Type B pancreatic cell (in vitro differentiated cells): ENCODE measurements at regions not wholly inside any gene's neighbourhood (a gene's known extent, or its start where the extent isn't known, plus 50 kb on each side); places are given as distances from the start of the nearest gene placed in this dataset.

Experiments
- DNase-seq: peaks from one replicate; pipeline ENCODE4 v3.0.0; 2021; ENCODE audit warnings: mixed read lengths; ENCODE audit not compliant: unreplicated experiment; ENCODE audit errors: extremely low spot score
- H3K27ac Mint-ChIP-seq: 2 replicates; pipeline ENCODE4 v1.8.0; 2021; ENCODE audit warnings: mild to moderate bottlenecking, mixed read lengths
- H3K27me3 Mint-ChIP-seq: 2 replicates; pipeline ENCODE4 v1.8.0; 2021; ENCODE audit warnings: mixed read lengths
- H3K36me3 Mint-ChIP-seq: 2 replicates; pipeline ENCODE4 v1.8.0; 2021; ENCODE audit warnings: mixed read lengths
- H3K4me1 Mint-ChIP-seq: one replicate; pipeline ENCODE4 v1.8.0; 2021; ENCODE audit warnings: mixed read lengths; ENCODE audit not compliant: unreplicated experiment
- H3K4me3 Mint-ChIP-seq: 2 replicates; pipeline ENCODE4 v1.8.0; 2021; ENCODE audit warnings: mild to moderate bottlenecking, mixed read lengths
- H3K9me3 Mint-ChIP-seq: 2 replicates; pipeline ENCODE4 v1.8.0; 2021; ENCODE audit warnings: mixed read lengths
- CTCF ChIP-seq: fragments of 200-600 bp; sonication (generic); conservative IDR thresholded peaks from 2 replicates; pipeline ENCODE4 v1.5.0; 2021; ENCODE audit warnings: antibody characterized with exemption, mild to moderate bottlenecking

- DNase-seq: no peak
- H3K27me3 Mint-ChIP-seq: peaks cover 11% of the 10 kb centered on the region
- no peak for TF ChIP-seq CTCF
- no peak overlapping the region for H3K4me3 Mint-ChIP-seq
- H3K4me1 Mint-ChIP-seq: peaks cover 12% of the 10 kb centered on the region
- no peaks in the 10 kb centered on the region for H3K36me3 Mint-ChIP-seq
- H3K27ac Mint-ChIP-seq: no peak overlapping the region
- no peaks in the 10 kb centered on the region for H3K9me3 Mint-ChIP-seq
Measured at GRCh38 chr11:19426011-19426755, 185.4 kb upstream of the E2F8 start.

GRCh38 chr11:19422276-19422675, 181.5 kb upstream of the E2F8 start:
- DNase-seq: no peak
- Mint-ChIP-seq H3K27me3 (peaks cover 11% of the 10 kb centered on the region), H3K4me1 (peaks cover 17% of the 10 kb centered on the region), H3K4me3 (no peak overlapping the region), H3K9me3 (no peaks in the 10 kb centered on the region), H3K27ac (no peak overlapping the region), H3K36me3 (no peaks in the 10 kb centered on the region)
- TF ChIP-seq CTCF: no peak

GRCh38 chr11:19420868-19421533, 180.3 kb upstream of the E2F8 start:
- Mint-ChIP-seq H3K4me1 (peaks cover 5% of the 10 kb centered on the region), H3K27me3 (peaks cover 12% of the 10 kb centered on the region), H3K27ac (no peak overlapping the region), H3K36me3 (no peaks in the 10 kb centered on the region), H3K9me3 (no peaks in the 10 kb centered on the region), H3K4me3 (no peak overlapping the region)
- no peak for TF ChIP-seq CTCF
- no peak for DNase-seq

GRCh38 chr11:19419808-19420207, 179.1 kb upstream of the E2F8 start:
- H3K27me3 Mint-ChIP-seq: peaks cover 15% of the 10 kb centered on the region
- H3K36me3 Mint-ChIP-seq: no peaks in the 10 kb centered on the region
- DNase-seq: no peak
- TF ChIP-seq CTCF: no peak
- H3K9me3 Mint-ChIP-seq: peaks cover 2% of the 10 kb centered on the region
- H3K4me3 Mint-ChIP-seq: no peak overlapping the region
- H3K27ac Mint-ChIP-seq: no peak overlapping the region
- H3K4me1 Mint-ChIP-seq: peaks cover 5% of the 10 kb centered on the region

- H3K9me3 Mint-ChIP-seq: peaks cover 5% of the 10 kb centered on the region
- peaks cover 15% of the 10 kb centered on the region for H3K27me3 Mint-ChIP-seq
Measured at GRCh38 chr11:19419021-19419750, 178.4 kb upstream of the E2F8 start.

More at GRCh38 chr11:19419021-19419750, 178.4 kb upstream of the E2F8 start:
- Mint-ChIP-seq H3K36me3 (no peaks in the 10 kb centered on the region), H3K4me3 (no peak overlapping the region), H3K27ac (no peak overlapping the region), H3K4me1 (peaks cover 5% of the 10 kb centered on the region)
- DNase-seq: no peak
- no peak for TF ChIP-seq CTCF
